ENCODE measurements at regions not wholly inside any gene's neighbourhood (a gene's known extent, or its start where the extent isn't known, plus 50 kb on each side); places are given as distances from the start of the nearest gene placed in this dataset.

- Histone ChIP-seq H3K27ac (no peak overlapping the region), H3K27me3 (no peaks in the 10 kb centered on the region), H3K4me1 (peaks cover 3 to 15% (median 9%) of the 10 kb centered on the region in 4 donors), H3K9me3 (no peaks in the 10 kb centered on the region), H3K4me3 (no peak overlapping the region), H3K36me3 (no peaks in the 10 kb centered on the region)
- no peak for DNase-seq
- ATAC-seq (ENCODE audit: low FRiP score in 2 of 2): no peak
- WGBS, 2 donors: 40 to 90% methylated on average over 2 to 5 of the region's 5 CpGs
- TF ChIP-seq POLR2AphosphoS5 (IDR thresholded peaks at IDR 0.05) (no peak), EP300 (IDR thresholded peaks at IDR 0.05) (no peak), POLR2A (IDR thresholded peaks at IDR 0.05) (no peak), CTCF (IDR thresholded peaks at IDR 0.05) (no peak)
These were observed 107.5 kb downstream of the GADD45G start for GRCh38 chr9:89712283-89712682.

- no peak for TF ChIP-seq EP300 (IDR thresholded peaks at IDR 0.05)
- peak in 1 of 4 donors; percentile 29 for TF ChIP-seq POLR2A (IDR thresholded peaks at IDR 0.05)
- TF ChIP-seq CTCF (IDR thresholded peaks at IDR 0.05): no peak
- peak in 1 of 2 donors; percentile 14 for TF ChIP-seq POLR2AphosphoS5 (IDR thresholded peaks at IDR 0.05)
- Histone ChIP-seq H3K27me3 (no peaks in the 10 kb centered on the region), H3K4me3 (no peak overlapping the region), H3K9me3 (no peaks in the 10 kb centered on the region), H3K4me1 (peaks cover 3 to 15% (median 11%) of the 10 kb centered on the region in 4 donors), H3K36me3 (no peaks in the 10 kb centered on the region), H3K27ac (no peak overlapping the region)
- DNase-seq: peak in 1 of 2 donors; percentile 34
- 63% methylated on average over 5 of the region's 5 CpGs for WGBS, 2 donors
- ATAC-seq (ENCODE audit: low FRiP score in 2 of 2): no peak
These were observed 109.5 kb downstream of the GADD45G start for GRCh38 chr9:89714321-89714720.

GRCh38 chr9:89715318-89715858 is 110.6 kb downstream of the GADD45G start:
- 66 to 85% methylated on average over 2 of the region's 2 CpGs for WGBS, 2 donors
- no peak for ATAC-seq (ENCODE audit: low FRiP score in 2 of 2)
- no peaks in the 10 kb centered on the region for H3K9me3 ChIP-seq
- peak in 1 of 4 donors; percentile 17 for TF ChIP-seq EP300 (IDR thresholded peaks at IDR 0.05)
- TF ChIP-seq POLR2A (IDR thresholded peaks at IDR 0.05): no peak
- H3K4me3 ChIP-seq: no peak overlapping the region
- H3K27ac ChIP-seq: peak overlapping the region in 1 of 4 donors; percentile 21
- H3K27me3 ChIP-seq: no peaks in the 10 kb centered on the region
- no peak for DNase-seq
- H3K36me3 ChIP-seq: no peaks in the 10 kb centered on the region
- peaks cover 3 to 15% (median 7%) of the 10 kb centered on the region in 4 donors for H3K4me1 ChIP-seq

- no peak overlapping the region for H3K27ac ChIP-seq
- 90 to 94% methylated on average over 3 of the region's 3 CpGs for WGBS, 2 donors
- H3K9me3 ChIP-seq: no peaks in the 10 kb centered on the region
- TF ChIP-seq EP300 (IDR thresholded peaks at IDR 0.05) (no peak), POLR2A (IDR thresholded peaks at IDR 0.05) (no peak), CTCF (IDR thresholded peaks at IDR 0.05) (no peak), POLR2AphosphoS5 (IDR thresholded peaks at IDR 0.05) (no peak)
- ATAC-seq (ENCODE audit: low FRiP score in 2 of 2) (no peak), DNase-seq (no peak)
- no peak overlapping the region for H3K4me3 ChIP-seq
- no peaks in the 10 kb centered on the region for H3K36me3 ChIP-seq
- peaks cover 3 to 11% (median 5%) of the 10 kb centered on the region in 4 donors for H3K4me1 ChIP-seq
- H3K27me3 ChIP-seq: no peaks in the 10 kb centered on the region
These were observed 111.1 kb downstream of the GADD45G start for GRCh38 chr9:89715881-89716280.

DNA sequence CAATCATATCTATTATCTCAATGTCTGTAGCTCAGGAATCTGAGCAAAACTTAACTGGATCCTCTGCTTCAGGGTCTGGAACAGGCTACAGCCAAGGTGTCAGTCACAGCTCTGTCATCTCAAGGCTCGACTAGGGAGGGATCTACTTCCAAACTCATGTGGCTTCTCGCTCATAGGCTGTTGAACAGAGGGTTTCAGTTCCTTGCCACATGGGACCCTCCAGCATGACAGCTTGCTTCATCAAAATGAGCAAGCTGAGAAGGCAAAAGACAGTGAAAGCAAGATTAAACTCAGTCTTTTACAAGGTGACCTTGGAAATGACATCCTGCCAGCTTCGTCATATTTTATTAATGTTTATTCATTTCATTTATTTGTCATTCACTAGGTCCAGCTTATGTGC is 111.7 kb downstream of the GADD45G start:
- DNase-seq (no peak), ATAC-seq (ENCODE audit: low FRiP score in 2 of 2) (no peak)
- WGBS, 2 donors: 79 to 80% methylated on average over 3 of the region's 3 CpGs
- no peak overlapping the region for H3K27ac ChIP-seq
- H3K4me1 ChIP-seq: peaks cover 0 to 11% (median 7%) of the 10 kb centered on the region in 4 donors
- no peaks in the 10 kb centered on the region for H3K36me3 ChIP-seq
- no peaks in the 10 kb centered on the region for H3K27me3 ChIP-seq
- H3K9me3 ChIP-seq: no peaks in the 10 kb centered on the region
- no peak for TF ChIP-seq POLR2AphosphoS5 (IDR thresholded peaks at IDR 0.05)
- TF ChIP-seq CTCF (IDR thresholded peaks at IDR 0.05): no peak
- no peak for TF ChIP-seq EP300 (IDR thresholded peaks at IDR 0.05)
- TF ChIP-seq POLR2A (IDR thresholded peaks at IDR 0.05): no peak
- no peak overlapping the region for H3K4me3 ChIP-seq

Data from upper lobe of left lung (tissue), 6 donors.